NCI-H69 (cell line): ENCODE measurements at regions not wholly inside any gene's neighbourhood (a gene's known extent, or its start where the extent isn't known, plus 50 kb on each side); places are given as distances from the start of the nearest gene placed in this dataset.

Experiments used
- DNase-seq: peaks from one replicate; lab custom pipeline; 2025; lab: John Stamatoyannopoulos, UW

DNA sequence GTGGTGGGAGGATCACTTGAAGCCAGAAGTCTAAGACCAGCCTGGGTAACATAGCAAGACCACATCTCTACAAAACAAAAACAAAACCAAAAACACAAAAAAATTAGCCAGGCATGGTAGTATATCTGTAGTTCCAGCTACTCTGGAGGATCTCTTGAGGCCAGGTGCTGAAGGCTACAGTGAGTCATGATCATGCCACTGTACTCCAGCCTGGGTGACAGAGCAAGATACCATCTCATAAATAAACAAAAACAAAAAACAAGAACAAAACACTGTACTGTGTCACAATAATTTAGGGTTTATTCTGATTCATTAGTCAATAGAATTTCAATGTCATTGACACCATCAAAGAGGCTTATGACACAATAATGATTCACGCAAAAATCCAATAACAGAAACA lies 1121.7 kb upstream of the MAP3K7 start:
- DNase-seq: no peak

DNA sequence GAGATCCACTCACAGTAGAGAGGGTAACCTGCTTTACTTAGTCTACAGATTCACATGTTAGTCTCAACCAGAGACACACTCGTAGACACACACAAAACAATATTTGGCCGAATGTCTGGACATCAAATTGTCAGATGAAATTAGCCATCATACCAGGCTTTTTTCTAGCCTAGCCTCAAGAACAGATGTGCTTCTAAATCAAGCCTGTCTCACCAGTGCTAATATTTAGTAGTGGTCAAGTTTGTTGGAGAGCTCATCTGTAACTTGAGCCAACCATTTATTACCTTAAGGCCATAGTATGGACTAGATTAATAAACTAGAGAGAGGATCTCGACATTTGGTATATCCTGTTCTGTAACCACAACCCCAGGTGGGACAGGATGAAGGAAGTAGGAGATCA lies 1118.8 kb upstream of the MAP3K7 start:
- no peak for DNase-seq

DNA sequence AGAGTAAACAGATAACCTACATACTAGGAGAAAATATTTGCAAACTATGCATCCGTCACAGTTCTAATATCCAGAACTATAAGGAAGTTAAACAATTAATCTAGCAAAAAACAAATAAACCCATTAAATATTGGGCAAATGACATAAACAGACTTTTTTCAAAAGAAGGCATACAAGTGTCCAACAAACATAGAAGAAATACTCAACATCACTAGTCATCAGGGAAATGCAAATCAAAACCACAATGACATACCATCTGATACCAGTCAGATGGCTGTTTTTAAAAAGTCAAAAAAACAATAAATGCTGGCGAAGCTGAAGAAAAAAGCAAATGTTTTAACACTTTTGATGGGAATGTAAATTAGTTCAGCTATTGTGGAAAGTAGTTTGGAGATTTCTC lies 1117.7 kb upstream of the MAP3K7 start:
- no peak for DNase-seq

GRCh38 chr6:91697010-91697695 lies 1110.3 kb upstream of the MAP3K7 start:
- no peak for DNase-seq

DNA sequence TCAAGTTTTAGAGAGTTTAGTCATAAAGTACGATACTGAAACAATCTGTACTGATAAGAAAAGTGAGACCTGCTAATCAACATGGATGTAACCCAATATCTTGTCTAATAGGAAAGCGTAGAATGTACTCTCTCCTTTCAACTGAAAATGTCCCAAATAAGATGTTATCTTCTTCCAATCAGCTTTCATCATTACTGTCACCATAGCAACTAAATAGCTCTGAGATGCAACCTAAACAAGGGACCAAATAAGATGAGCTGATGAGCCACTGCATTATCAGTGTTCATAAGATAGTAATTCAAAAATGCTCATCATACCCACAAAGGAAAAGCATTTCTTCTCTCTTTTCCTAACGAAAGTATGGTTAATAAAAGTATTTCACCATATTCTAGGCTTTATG lies 1108.3 kb upstream of the MAP3K7 start:
- DNase-seq: no peak

- DNase-seq: no peak
Observed at GRCh38 chr6:91694016-91694654, 1107.3 kb upstream of the MAP3K7 start.

DNA sequence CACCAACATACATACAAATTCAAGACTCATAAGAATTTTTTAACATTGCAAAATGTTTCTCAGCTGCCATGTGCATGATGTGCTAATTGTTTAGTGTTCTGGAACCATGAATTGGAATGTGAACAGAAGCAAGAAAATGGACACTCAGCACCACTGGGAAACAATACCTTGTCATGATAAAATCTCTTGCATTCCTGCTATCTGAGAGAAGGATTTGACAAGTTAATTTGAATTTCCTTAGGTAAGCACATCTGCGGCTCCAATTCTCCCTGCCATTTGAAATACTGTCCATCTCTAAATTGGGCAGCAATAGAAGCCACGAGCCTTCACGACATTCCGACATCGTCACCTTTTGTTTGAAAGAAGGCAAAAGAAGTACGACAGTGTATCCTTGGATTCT lies 1104.6 kb upstream of the MAP3K7 start:
- DNase-seq: no peak

GRCh38 chr6:91683240-91683639 lies 1096.4 kb upstream of the MAP3K7 start:
- DNase-seq: peak; percentile 73

GRCh38 chr6:91681296-91681695 lies 1094.4 kb upstream of the MAP3K7 start:
- no peak for DNase-seq

DNA sequence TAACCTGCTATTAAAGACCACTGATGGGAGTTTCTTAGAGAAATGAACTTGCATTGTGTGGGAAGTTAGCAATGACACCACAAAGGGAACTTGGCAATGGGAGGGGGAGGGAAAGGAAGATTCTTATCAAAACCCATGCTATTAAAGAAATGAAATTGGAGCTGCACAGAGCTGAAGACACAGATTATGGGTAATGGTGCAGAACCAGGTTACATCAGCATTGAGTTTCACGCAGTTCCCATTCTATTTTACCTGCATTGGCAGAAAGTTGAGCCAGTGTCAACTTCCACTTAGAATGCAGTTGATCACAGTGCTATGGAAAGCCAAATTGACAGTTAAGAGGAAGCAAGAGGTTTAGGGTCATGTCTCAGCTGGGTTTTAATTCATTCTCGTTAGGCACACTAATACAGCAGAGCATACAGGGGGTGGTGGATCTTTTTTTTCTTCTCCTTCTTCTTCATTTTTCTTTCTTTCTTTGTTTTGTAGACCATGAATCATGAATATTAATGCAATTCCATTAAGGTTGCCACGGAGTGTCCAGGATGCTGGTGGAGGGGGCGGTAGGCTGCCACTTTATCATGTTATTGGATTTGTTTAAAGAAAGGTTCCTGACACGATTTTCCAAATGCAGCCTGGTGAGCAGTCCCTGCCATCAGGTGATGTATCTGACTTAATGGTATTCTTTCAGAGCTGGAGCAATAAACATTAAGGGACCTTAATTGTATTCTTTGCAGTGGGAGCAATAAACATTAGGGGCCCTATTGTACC lies 1092.0 kb upstream of the MAP3K7 start:
- DNase-seq: peak; percentile 81

GRCh38 chr6:91672201-91672600 lies 1085.3 kb upstream of the MAP3K7 start:
- DNase-seq: no peak

DNA sequence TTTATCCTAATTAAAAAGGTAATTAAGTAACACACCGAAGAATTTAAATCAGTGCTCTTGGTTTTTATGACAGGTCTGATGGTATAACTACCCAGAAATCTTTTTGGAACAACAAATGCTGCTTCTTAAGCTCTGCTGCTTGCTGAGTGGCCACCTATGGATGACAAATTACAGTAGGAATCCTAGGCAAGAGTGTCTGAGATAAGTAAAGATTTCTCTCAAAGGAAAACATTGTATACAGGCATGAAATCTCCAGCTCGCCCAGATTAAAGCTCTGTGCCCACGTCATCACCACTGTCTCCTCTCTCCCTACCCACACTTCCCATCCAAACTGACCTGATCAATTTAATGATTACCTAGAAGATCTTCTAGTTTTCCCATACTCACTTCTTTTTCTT lies 1083.0 kb upstream of the MAP3K7 start:
- DNase-seq: no peak

- peak; percentile 90 for DNase-seq
Observed at GRCh38 chr6:91669154-91669870, 1082.4 kb upstream of the MAP3K7 start.

GRCh38 chr6:91667596-91667995 lies 1080.7 kb upstream of the MAP3K7 start:
- peak; percentile 45 for DNase-seq

DNA sequence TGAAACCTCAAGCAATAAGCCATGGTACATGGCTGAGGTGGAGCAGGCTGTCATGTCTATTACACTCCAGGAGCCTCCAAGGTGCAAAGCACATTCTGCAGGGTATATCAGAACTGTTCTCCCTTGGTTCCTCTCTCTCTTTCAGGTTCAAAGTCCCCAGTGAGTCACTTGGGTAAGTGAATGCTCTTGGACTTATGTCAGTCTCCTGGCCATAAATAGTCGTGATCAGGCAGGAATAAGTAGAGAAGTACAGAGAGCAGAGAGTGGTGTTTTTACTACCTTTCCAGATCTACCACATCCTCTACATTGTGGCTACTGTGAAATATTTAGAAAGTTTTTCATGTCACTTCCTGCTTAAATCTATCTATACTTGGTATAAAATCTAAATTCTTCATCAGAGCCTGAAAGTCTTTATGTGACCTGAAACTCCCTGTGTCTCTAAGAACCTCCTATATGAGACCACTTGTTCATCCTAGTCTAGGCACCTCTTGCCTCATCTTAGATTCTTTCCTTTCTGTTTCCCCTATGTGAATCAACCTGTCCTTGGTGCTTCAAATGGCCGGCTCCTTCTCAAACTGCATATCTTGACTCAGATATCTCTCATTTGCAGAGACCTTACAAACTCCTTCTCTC lies 1077.6 kb upstream of the MAP3K7 start:
- DNase-seq: no peak

- no peak for DNase-seq
Observed at GRCh38 chr6:91660893-91661292, 1074.0 kb upstream of the MAP3K7 start.

GRCh38 chr6:91659891-91660290 lies 1073.0 kb upstream of the MAP3K7 start:
- peak; percentile 93 for DNase-seq

DNA sequence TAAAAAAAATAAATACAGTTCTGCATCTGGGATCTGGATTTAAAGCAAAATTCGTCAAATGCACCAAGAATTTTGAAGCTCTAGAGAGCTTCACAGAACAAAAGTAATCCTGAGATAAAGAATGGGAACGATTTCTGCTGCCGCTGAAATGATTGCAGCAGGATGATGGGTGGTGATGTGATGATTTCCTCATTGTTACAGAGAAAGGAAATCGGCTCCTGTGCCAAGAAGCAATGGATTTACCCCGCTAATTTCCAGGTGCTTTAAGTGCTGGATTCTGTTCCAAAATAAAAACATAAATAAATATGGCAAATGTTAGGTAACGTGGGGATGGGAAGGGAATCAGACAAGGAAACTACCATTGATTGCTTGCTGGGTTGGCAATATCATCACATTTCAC lies 1067.9 kb upstream of the MAP3K7 start:
- DNase-seq: peak; percentile 64

DNA sequence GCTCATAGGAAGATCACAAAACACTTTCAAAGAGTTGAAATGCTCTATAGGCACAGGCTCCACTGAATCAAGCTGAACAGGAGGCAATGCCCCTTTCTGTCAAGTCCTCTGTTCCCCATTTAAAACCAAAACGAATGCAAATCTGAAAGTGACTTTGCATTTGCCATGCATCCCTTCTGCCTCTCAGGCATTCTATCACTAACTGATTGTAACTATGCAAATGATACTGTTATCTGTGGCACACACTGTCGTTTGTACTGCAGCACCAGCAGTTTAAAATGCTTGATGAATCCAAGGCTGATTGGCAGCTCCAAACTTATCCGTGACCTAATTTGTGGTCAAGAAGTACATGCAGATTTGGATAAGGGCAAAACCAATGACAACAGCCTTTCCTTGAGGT lies 1067.5 kb upstream of the MAP3K7 start:
- no peak for DNase-seq

GRCh38 chr6:91653895-91654294 lies 1067.0 kb upstream of the MAP3K7 start:
- DNase-seq: peak; percentile 97

DNA sequence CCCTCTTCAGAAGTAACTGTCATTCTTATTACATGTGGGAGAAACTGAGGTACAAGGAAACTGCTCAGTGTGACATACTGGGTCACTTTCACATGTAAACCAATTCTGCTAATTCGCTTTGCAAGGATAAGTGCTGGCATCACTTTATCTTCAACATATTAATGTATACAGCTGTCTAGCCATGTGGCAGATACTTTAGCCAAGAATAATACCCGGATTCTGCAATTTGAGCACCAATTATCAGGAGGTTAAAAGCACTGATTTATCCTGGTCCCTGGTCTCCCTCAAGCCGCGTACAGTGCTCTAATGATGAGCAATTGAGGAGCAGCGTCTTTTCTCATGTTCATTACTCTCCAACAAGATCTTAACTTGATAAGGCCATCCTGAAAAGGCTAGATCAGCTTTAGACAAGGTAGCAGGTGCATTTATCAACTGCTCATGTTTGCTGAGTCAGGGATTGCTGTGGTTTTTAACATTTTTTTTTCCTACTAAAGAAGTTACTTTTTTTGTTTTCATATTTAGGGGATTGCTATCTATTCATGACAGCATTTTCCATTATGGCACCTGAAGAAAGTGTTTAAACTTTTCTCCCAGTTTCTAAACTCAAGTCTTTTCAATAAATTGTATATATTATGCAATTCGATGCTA lies 1066.3 kb upstream of the MAP3K7 start:
- DNase-seq: peak; percentile 63

DNA sequence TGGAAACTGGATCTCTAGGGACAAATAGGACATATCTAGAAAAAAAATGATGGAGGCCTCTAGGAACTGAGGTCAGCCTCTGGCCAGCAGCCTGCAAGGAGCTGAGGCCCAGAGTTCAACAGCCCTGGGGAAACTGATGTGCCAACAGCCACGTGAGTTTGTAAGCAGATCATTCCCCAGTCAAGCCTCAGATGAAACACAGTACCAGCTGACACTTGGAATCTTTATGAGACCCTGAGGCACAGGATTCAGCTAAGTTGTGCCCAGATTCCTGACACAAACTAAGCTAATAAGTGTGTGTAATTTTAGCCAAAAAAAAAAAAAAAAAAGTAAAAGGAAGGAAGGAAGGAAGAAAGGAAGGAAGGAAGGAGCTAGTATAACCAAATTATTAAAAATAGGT lies 1059.8 kb upstream of the MAP3K7 start:
- no peak for DNase-seq
